SW480 (cell line): ENCODE measurements at regions not wholly inside any gene's neighbourhood (a gene's known extent, or its start where the extent isn't known, plus 50 kb on each side); places are given as distances from the start of the nearest gene placed in this dataset.
A peak's percentile ranks its signal among the peaks of the same experiment; 100 is the strongest.
"Not testable (repeated sequence)": the region's sequence is repeated elsewhere in the genome, so short reads cannot be mapped to it uniquely, and the experiment has no call there.

ENCODE experiments used
- DNase-seq: peaks from one replicate; pipeline ENCODE4 v3.0.0-alpha.2; 2016; ENCODE audit warnings: low spot score

DNA sequence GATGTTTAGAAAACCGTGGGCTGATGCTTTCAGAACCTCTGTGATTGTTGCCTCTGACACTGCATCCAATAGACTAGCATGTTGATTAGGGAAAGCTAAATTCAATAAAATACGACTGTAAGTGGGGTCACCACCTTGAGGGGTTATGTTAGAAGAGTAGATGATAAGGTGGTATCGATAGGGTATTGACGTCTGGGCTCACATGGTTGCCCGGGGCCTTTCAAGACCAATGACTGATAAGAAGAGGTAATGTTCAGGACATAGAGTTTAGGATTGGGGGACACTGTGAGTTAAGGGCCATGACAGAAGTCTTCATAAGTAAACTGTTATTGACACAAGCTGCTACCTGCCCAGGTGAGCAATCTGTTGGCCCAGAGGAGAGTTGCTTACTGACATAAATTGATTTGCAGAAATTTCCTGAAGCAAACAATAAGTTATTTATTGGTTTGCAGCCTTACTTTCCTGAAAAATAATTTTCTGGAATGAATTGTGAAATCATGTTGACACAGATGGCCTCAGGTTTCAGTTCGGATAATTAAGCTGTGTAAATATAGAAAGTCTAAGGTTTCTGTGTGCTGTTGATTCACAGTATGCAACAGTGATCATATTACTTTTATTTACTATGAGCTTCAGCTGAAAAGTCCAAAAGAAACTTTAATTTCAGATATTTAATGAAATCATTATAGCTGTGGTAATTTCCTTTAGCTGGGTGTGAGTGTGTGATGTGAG lies 289.9 kb upstream of the PRSS16 start:
- DNase-seq = not testable (repeated sequence)

DNA sequence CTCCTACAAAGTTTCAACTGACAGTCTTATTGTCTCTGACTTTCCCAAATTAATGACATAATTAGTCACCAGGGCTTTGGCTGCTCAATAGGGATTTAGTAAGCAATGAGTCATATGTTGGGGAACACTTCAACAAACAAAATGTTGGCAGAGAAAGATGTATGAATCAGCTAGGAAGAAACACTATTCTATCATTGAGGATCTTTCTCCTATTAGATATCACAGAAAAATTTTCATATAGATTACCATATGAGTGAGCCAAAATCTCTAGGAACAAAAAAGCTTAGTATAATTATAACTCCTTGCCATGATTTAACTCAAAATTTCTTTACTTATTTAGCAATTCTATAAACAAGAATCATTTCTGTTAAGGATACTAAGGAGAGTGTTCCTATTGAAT lies 286.3 kb upstream of the PRSS16 start:
- not testable (repeated sequence) for DNase-seq

- no peak for DNase-seq
Observed at GRCh38 chr6:27002447-27002846, 245.1 kb upstream of the PRSS16 start.

DNA sequence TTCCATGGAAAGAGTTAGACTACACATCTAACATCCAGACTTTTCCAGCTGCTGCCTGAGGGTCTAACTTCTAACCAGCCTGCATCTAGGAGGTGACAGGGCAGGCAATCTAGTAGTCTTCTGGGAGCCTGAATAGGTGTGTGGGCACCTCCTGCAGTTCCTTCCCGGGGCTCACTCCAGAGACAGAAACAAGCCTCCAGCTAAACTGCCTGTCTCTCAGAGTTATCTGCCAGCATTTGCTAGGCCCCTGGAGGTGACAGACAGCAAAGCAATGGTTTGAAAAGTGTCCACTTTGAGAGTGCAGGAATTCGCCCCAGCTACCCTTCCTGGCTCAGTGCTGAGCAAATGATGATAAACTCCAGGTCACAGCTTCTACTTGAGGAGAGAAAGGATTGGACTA lies 240.5 kb upstream of the PRSS16 start:
- DNase-seq = no peak

DNA sequence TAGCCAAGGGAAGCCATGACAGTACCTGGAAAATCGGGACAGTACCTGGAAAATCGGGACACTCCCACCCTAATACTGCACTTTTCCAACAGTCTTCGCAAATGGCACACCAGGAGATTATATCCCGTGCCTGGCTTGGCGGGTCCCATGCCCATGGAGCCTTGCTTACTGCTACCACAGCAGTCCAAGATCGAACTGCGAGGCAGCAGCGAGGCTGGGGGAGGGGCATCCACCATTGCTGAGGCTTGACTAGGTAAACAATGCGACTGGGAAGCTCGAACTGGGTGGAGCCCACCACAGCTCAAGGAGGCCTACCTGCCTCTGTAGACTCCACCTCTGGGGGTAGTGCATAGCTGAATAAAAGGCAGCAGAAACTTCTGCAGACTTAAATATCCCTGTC lies 238.9 kb upstream of the PRSS16 start:
- DNase-seq = not testable (repeated sequence)

DNA sequence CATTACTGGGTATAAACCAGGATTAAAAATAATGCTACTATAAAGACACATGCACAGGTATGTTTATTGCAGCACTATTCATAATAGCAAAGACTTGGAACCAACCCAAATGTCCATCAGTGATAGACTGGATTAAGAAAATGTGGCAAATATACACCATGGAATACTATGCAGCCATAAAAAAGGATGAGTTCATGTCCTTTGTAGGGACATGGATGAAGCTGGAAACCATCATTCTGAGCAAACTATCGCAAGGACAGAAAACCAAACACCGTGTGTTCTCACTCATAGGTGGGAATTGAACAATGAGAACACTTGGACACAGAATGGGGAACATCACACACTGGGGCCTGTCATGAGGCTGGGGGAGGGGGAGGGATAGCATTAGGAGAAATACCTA lies 233.4 kb upstream of the PRSS16 start:
- not testable (repeated sequence) for DNase-seq

- DNase-seq = no peak
Observed at GRCh38 chr6:27016689-27017088, 230.8 kb upstream of the PRSS16 start.

- DNase-seq = not testable (repeated sequence)
Observed at GRCh38 chr6:27018401-27018800, 229.1 kb upstream of the PRSS16 start.

- peak; percentile 88 for DNase-seq
Observed at GRCh38 chr6:27019651-27020552, 227.6 kb upstream of the PRSS16 start.

DNA sequence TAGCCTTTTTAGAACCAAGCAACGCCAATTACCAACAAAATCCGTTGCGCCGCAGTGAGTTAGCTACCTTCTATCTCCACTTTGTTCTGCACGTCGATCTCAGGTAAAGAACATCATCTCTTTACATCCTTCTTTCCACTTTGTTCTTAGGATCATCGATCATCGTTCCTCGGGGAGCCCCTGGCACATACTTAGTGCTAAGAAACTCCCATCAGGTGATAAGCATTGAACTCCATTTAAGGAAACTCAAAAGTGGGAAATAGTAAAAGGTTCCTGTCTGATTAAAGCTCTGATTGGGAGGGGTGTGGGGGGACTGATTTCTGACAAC lies 227.0 kb upstream of the PRSS16 start:
- no peak for DNase-seq

DNA sequence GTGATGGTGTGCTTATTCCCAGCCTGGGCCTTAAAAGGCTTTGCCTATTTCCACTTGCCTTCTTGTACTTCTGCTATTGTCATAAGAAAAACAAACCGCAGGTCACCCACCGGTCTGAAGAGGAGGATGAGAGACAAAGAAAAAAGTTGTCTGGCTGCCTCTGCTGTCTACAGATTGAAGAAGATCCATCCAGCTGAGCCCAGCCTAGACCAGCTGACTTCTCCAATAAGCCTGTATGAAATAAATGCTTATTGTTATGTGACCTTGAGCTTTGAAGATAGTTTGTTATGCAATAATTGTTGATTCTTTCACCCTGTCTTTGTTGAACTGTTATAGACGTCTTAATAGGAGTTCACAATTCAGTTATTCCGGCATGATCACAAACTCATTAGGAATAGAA lies 223.8 kb upstream of the PRSS16 start:
- DNase-seq = no peak

- DNase-seq = no peak
Observed at GRCh38 chr6:27025351-27025750, 222.2 kb upstream of the PRSS16 start.

GRCh38 chr6:27026361-27026760 lies 221.1 kb upstream of the PRSS16 start:
- DNase-seq = no peak

GRCh38 chr6:27031302-27031701 lies 216.2 kb upstream of the PRSS16 start:
- no peak for DNase-seq

- DNase-seq = no peak
Observed at GRCh38 chr6:27038498-27038897, 209.0 kb upstream of the PRSS16 start.

DNA sequence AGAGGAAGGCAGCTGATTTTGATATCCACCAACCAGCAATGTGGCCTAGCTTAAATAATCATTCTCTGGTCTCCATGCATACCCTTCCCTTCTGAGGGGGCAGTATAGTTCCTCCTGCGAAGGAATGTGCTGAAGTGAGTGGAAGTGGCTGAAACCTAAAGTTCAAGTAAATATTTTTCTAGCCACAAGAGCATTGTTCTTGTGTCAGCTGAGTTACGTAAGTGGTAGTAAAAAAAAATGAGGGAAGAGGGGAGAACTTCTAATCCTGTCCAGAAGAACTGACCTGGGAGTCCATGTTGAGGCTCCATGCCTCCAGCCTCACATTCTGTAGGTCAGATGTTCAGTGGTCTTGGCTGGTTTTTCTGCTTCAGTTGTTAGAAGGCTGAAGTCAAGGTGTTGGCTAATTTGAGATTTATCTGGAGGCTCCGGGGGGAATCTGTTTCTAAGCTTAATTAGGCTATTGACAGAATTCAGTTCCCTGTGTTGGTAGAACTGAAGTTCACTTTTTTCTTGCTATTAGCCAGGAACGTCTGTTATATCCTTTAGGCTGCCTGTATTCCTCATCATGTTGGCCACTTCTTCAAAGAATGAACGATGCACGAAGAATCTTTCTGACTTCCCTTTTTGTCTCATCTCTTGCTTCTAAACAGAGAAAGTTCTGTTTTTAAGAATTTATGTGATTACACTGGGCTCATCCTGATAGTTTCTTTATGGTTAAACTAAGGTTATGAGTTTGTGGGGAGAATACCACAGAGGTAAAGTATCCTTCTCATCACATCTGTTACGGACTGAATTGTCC lies 207.1 kb upstream of the PRSS16 start:
- no peak for DNase-seq

DNA sequence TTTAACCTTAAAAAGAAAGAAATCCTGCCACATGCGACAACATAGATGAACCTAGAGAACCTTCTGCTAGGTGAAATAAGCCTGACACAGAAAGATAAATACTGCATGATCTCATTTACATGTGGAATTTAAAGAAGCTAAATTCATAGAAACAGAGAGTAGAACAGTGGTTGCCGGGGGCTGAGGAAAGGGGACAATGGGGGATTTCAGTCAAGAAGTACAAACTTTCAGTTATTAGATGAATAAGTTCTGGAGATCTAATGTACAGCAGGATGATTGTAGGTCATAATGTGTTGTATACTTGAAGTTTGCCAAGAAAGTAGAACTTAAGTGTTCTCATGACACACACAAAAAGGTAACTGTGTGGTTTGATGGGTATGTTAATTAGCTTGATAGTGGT lies 204.3 kb upstream of the PRSS16 start:
- DNase-seq = no peak

DNA sequence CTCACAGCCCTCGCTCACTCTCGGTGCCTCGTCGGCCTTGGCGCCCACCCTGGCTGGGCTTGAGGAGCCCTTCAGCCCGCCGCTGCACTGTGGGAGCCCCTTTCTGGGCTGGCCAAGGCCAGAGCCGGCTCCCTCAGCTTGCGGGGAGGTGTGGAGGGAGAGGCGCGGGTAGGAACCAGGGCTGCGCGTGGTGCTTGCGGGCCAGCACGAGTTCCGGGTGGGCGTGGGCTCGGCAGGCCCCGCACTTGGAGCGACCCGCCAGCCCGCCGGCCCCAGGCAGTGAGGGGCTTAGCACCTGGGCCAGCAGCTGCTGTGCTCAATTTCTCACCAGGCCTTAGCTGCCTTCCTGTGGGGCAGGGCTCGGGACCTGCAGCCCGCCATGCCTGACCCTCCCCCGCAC lies 202.4 kb upstream of the PRSS16 start:
- not testable (repeated sequence) for DNase-seq

DNA sequence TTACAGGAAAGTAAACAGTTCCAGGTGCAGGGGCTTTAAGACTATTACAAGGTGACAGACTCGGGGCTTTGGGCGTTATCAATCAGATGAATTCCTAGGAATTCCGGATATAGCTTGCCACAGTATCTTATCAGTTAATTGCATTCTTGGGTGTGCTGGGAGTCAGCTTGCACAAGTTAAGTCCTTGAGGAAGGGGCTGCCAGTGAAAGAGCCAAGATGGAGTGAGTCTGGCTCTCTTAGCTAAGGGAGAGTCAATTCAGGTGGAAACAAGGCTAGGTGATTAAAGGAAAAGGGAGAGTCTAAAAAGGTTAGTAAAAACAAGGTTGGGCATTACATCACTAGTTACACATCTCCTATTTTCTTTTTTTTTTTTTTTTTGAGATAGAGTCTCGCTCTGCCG lies 199.8 kb upstream of the PRSS16 start:
- not testable (repeated sequence) for DNase-seq

DNA sequence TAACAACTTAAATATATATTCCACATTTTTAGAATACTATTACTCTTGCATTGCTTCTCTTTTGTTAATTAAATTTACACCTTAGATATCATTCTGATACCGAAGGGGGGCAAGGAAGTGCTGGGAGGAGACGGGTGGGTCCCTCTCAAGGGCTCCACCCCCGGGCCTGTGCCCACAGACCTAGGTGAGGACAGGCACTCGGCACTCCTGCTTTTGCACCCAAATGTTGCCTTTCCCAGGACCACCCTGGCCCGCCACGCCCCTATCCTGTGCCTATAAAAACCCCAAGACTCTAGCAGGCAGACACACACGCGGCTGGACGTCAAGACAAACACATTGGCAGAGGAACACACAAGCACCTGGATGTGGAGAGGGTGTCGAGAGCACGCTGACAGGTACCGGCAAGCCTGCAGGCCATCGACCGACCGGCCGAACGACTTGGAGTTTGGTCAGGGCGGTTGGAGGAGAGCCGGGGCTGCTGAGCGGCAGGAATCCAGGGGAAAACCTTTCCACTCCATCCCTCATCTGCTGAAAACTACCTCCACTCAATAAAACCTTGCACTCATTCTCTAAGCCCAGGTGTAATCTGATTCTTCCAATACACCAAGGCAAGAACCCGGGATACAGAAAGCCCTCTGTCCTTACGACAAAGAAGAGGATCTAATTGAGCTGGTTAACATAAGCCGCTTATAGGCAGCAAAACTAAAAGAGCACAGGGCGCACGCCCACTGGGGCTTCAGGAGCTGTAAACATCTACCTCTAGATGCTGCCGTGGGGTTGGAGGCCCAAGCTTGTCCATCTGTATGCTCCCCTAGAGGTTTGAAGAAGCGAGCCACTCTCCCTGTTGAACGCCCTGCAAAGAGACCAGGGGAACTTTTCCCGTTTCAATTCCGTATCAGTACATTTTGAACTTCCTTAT lies 197.4 kb upstream of the PRSS16 start:
- DNase-seq = no peak

GRCh38 chr6:27052082-27052730 lies 195.3 kb upstream of the PRSS16 start:
- not testable (repeated sequence) for DNase-seq
